ENCODE measurements at regions not wholly inside any gene's neighbourhood (a gene's known extent, or its start where the extent isn't known, plus 50 kb on each side); places are given as distances from the start of the nearest gene placed in this dataset.

GRCh38 chr1:96238426-96238825 lies 483.2 kb upstream of the PTBP2 start:
- no peaks in the 10 kb centered on the region for H3K9me3 ChIP-seq (ENCODE audit: control insufficient read depth in 4 of 4, low read length in 3 of 4)
- 70% methylated on average over 4 of the region's 4 CpGs for WGBS

GRCh38 chr1:96240438-96240837 lies 481.1 kb upstream of the PTBP2 start:
- H3K36me3 ChIP-seq (ENCODE audit: control insufficient read depth in 4 of 4, insufficient read depth in 3 of 4, low read depth in 1 of 4, low read length in 3 of 4): no peaks in the 10 kb centered on the region
- no peaks in the 10 kb centered on the region for H3K27me3 ChIP-seq (ENCODE audit: control insufficient read depth in 4 of 4, insufficient read depth in 4 of 4, low read length in 3 of 4)
- H3K9me3 ChIP-seq (ENCODE audit: control insufficient read depth in 4 of 4, low read length in 3 of 4): no peaks in the 10 kb centered on the region
- no peak overlapping the region for H3K4me3 ChIP-seq (ENCODE audit: low read depth in 1 of 3, low read length in 3 of 3)
- DNase-seq (ENCODE audit: low spot score): no peak
- H3K9ac ChIP-seq (ENCODE audit: low read depth in 1 of 2, low read length in 2 of 2): no peak overlapping the region
- no peak overlapping the region for H3K27ac ChIP-seq (ENCODE audit: low read depth in 1 of 2, low read length in 2 of 2)
- no peaks in the 10 kb centered on the region for H3K4me1 ChIP-seq (ENCODE audit: control insufficient read depth in 4 of 4, insufficient read depth in 4 of 4, low read length in 3 of 4)
- TF ChIP-seq RXRA (IDR thresholded peaks at IDR 0.05) (no peak), HNF4G (IDR thresholded peaks at IDR 0.05) (no peak), FOXA2 (IDR thresholded peaks at IDR 0.05) (no peak), REST (IDR thresholded peaks at IDR 0.05) (no peak), EGR1 (IDR thresholded peaks at IDR 0.05; ENCODE audit: low read depth in 2 of 2) (no peak), YY1 (IDR thresholded peaks at IDR 0.05) (no peak), GABPA (IDR thresholded peaks at IDR 0.05 in 1 of 2, conservative IDR thresholded peaks at IDR 0.05 in 1 of 2) (no peak), MAX (IDR thresholded peaks at IDR 0.05) (no peak), ZBTB33 (IDR thresholded peaks at IDR 0.05) (no peak), RAD21 (IDR thresholded peaks at IDR 0.05) (no peak)

More at GRCh38 chr1:96238426-96238825, 483.2 kb upstream of the PTBP2 start:
- H3K9ac ChIP-seq (ENCODE audit: low read depth in 1 of 2, low read length in 2 of 2): no peak overlapping the region
- H3K36me3 ChIP-seq (ENCODE audit: control insufficient read depth in 4 of 4, insufficient read depth in 3 of 4, low read depth in 1 of 4, low read length in 3 of 4): no peaks in the 10 kb centered on the region
- TF ChIP-seq HNF4G (IDR thresholded peaks at IDR 0.05) (no peak), RXRA (IDR thresholded peaks at IDR 0.05) (no peak), YY1 (IDR thresholded peaks at IDR 0.05) (no peak), HNF4A (conservative IDR thresholded peaks at IDR 0.05) (no peak), ZBTB33 (IDR thresholded peaks at IDR 0.05) (no peak), ATF3 (IDR thresholded peaks at IDR 0.05) (no peak), NR2F2 (IDR thresholded peaks at IDR 0.05) (no peak), GABPA (IDR thresholded peaks at IDR 0.05 in 1 of 2, conservative IDR thresholded peaks at IDR 0.05 in 1 of 2) (no peak), TAF1 (conservative IDR thresholded peaks at IDR 0.05) (no peak), REST (IDR thresholded peaks at IDR 0.05) (no peak)
- no peaks in the 10 kb centered on the region for H3K4me1 ChIP-seq (ENCODE audit: control insufficient read depth in 4 of 4, insufficient read depth in 4 of 4, low read length in 3 of 4)
- H3K27me3 ChIP-seq (ENCODE audit: control insufficient read depth in 4 of 4, insufficient read depth in 4 of 4, low read length in 3 of 4): no peaks in the 10 kb centered on the region
- H3K27ac ChIP-seq (ENCODE audit: low read depth in 1 of 2, low read length in 2 of 2): no peak overlapping the region
- H3K4me3 ChIP-seq (ENCODE audit: low read depth in 1 of 3, low read length in 3 of 3): no peak overlapping the region
- DNase-seq (ENCODE audit: low spot score): no peak

Measured in liver (tissue), 7 donors.